HPDE6-E6E7 (cell line): ENCODE measurements at regions not wholly inside any gene's neighbourhood (a gene's known extent, or its start where the extent isn't known, plus 50 kb on each side); places are given as distances from the start of the nearest gene placed in this dataset.
"Not testable (repeated sequence)": the region's sequence is repeated elsewhere in the genome, so short reads cannot be mapped to it uniquely, and the experiment has no call there.

Experiments
- DNase-seq: peaks from one replicate; pipeline ENCODE4 v3.0.0; 2011; ENCODE audit warnings: missing footprints; ENCODE audit errors: extremely low spot score

GRCh38 chr15:20473465-20473864 lies 68.1 kb downstream of the GOLGA6L6 start:
- not testable (repeated sequence) for DNase-seq

- not testable (repeated sequence) for DNase-seq
Measured at GRCh38 chr15:20472983-20473382, 68.6 kb downstream of the GOLGA6L6 start.

GRCh38 chr15:20470810-20471209 lies 70.8 kb downstream of the GOLGA6L6 start:
- DNase-seq = not testable (repeated sequence)

GRCh38 chr15:20441138-20441537 lies 100.5 kb downstream of the GOLGA6L6 start:
- not testable (repeated sequence) for DNase-seq

GRCh38 chr15:20440390-20440789 lies 101.2 kb downstream of the GOLGA6L6 start:
- DNase-seq = not testable (repeated sequence)

GRCh38 chr15:20439111-20439510 lies 102.5 kb downstream of the GOLGA6L6 start:
- not testable (repeated sequence) for DNase-seq

GRCh38 chr15:20438255-20438654 lies 103.3 kb downstream of the GOLGA6L6 start:
- not testable (repeated sequence) for DNase-seq

- not testable (repeated sequence) for DNase-seq
Measured at GRCh38 chr15:20433468-20433867, 108.1 kb downstream of the GOLGA6L6 start.

- not testable (repeated sequence) for DNase-seq
Measured at GRCh38 chr15:20430495-20430894, 111.1 kb downstream of the GOLGA6L6 start.

- DNase-seq = not testable (repeated sequence)
Measured at GRCh38 chr15:20420710-20421109, 120.9 kb downstream of the GOLGA6L6 start.

GRCh38 chr15:20416618-20417017 lies 125.0 kb downstream of the GOLGA6L6 start:
- DNase-seq = not testable (repeated sequence)

- not testable (repeated sequence) for DNase-seq
Measured at GRCh38 chr15:20409667-20410198, 131.9 kb downstream of the GOLGA6L6 start.

GRCh38 chr15:20409247-20409646 lies 132.4 kb downstream of the GOLGA6L6 start:
- DNase-seq = no peak

GRCh38 chr15:20407553-20407952 lies 134.0 kb downstream of the GOLGA6L6 start:
- no peak for DNase-seq

- not testable (repeated sequence) for DNase-seq
Measured at GRCh38 chr15:20404571-20404970, 137.0 kb downstream of the GOLGA6L6 start.

- DNase-seq = not testable (repeated sequence)
Measured at GRCh38 chr15:20402586-20402985, 139.0 kb downstream of the GOLGA6L6 start.

- not testable (repeated sequence) for DNase-seq
Measured at GRCh38 chr15:20401058-20401457, 140.5 kb downstream of the GOLGA6L6 start.

- not testable (repeated sequence) for DNase-seq
Measured at GRCh38 chr15:20398680-20399079, 142.9 kb downstream of the GOLGA6L6 start.

- DNase-seq = not testable (repeated sequence)
Measured at GRCh38 chr15:20388161-20388560, 153.4 kb downstream of the GOLGA6L6 start.

- no peak for DNase-seq
Measured at GRCh38 chr15:20386198-20386597, 155.4 kb downstream of the GOLGA6L6 start.

- DNase-seq = not testable (repeated sequence)
Measured at GRCh38 chr15:20380199-20380598, 161.4 kb downstream of the GOLGA6L6 start.

- DNase-seq = no peak
Measured at GRCh38 chr15:20376872-20377271, 164.7 kb downstream of the GOLGA6L6 start.

GRCh38 chr15:20372416-20372815 lies 169.2 kb downstream of the GOLGA6L6 start:
- not testable (repeated sequence) for DNase-seq

GRCh38 chr15:20369500-20369899 lies 172.1 kb downstream of the GOLGA6L6 start:
- no peak for DNase-seq
